K562 (cell line): ENCODE measurements at regions not wholly inside any gene's neighbourhood (a gene's known extent, or its start where the extent isn't known, plus 50 kb on each side); places are given as distances from the start of the nearest gene placed in this dataset.

Experiments
- BHLHE40 ChIP-seq: IDR thresholded peaks from 2 replicates; pipeline ENCODE4 v1.6.1; 2011; ENCODE audit warnings: low read length, improper control_type of control experiment
- HDAC2 ChIP-seq: fragments of 450-650 bp; IDR thresholded peaks from 2 replicates; pipeline ENCODE4 v1.6.1; 2016; ENCODE audit warnings: mild to moderate bottlenecking
- KAT7 ChIP-seq: sonication (generic); formaldehyde crosslinking; IDR thresholded peaks from 2 replicates; pipeline ENCODE4 v1.8.0; 2022; ENCODE audit warnings: missing genetic modification reagents, mild to moderate bottlenecking, borderline replicate concordance
- PHF8 ChIP-seq: fragments of 200-600 bp; sonication (generic); IDR thresholded peaks from 2 replicates; pipeline ENCODE4 v1.6.1; 2012; ENCODE audit warnings: mixed run types, mild to moderate bottlenecking, inconsistent platforms, low read length, moderate library complexity, borderline replicate concordance
- POLR3G ChIP-seq: IDR thresholded peaks from 2 replicates; pipeline ENCODE4 v1.6.1; 2011; ENCODE audit not compliant: insufficient read length, insufficient replicate concordance; ENCODE audit errors: extremely low read depth
- RFX1 ChIP-seq: fragments of 450-650 bp; IDR thresholded peaks from 2 replicates; pipeline ENCODE4 v1.6.1; 2016; ENCODE audit warnings: mild to moderate bottlenecking, moderate library complexity
- THRB ChIP-seq: fragments of 450-650 bp; formaldehyde crosslinking; conservative IDR thresholded peaks from 2 replicates; pipeline ENCODE4 v1.4.0; 2022; ENCODE audit warnings: mild to moderate bottlenecking, missing genetic modification characterization
- ZMIZ1 ChIP-seq, 2 experiments: fragments of 150-350 bp in 1 of 2; IDR thresholded peaks; 2 replicates each; pipeline ENCODE4 v1.6.1; 2012 to 2016; ENCODE audit warnings: low read depth in 2 of 2, low read length in 2 of 2, mild to moderate bottlenecking in 1 of 2, moderate library complexity in 1 of 2
- ZNF639 ChIP-seq, 2 experiments: fragments of 200-800 bp in 1 of 2; sonication (Bioruptor generic) in 1 of 2; sonication (generic) in 1 of 2; formaldehyde crosslinking in 1 of 2; IDR thresholded peaks in 1 of 2; conservative IDR thresholded peaks in 1 of 2; 2 replicates each; pipeline versions ENCODE4 v1.5.0 to v1.6.1; 2016 to 2020; ENCODE audit warnings: missing compliant biosample characterization in 1 of 2, missing genetic modification characterization in 1 of 2, missing genetic modification reagents in 1 of 2

GRCh38 chr13:84646957-84647356 lies 764.7 kb upstream of the SLITRK1 start (continued):
- no peak for TF ChIP-seq ZMIZ1 (IDR thresholded peaks at IDR 0.05; ENCODE audit: low read depth in 2 of 2, low read length in 2 of 2)
- TF ChIP-seq POLR3G: no peak
- no peak for TF ChIP-seq BHLHE40
- no peak for TF ChIP-seq ZNF639 (CRISPR knock-in tag; conservative IDR thresholded peaks at IDR 0.05 in 1 of 2, IDR thresholded peaks at IDR 0.05 in 1 of 2)
- no peak for TF ChIP-seq RFX1
- no peak for TF ChIP-seq THRB
- no peak for TF ChIP-seq HDAC2
- no peak for TF ChIP-seq PHF8
- TF ChIP-seq KAT7 (CRISPR knock-in tag): no peak
